ENCODE measurements at regions not wholly inside any gene's neighbourhood (a gene's known extent, or its start where the extent isn't known, plus 50 kb on each side); places are given as distances from the start of the nearest gene placed in this dataset.
"Not testable (repeated sequence)": the region's sequence is repeated elsewhere in the genome, so short reads cannot be mapped to it uniquely, and the experiment has no call there.

GRCh38 chr3:87792534-87793336 is 266.1 kb downstream of the CGGBP1 start, which contains the start of gene HTR1F:
Gene HTR1F (plus strand): TSS chr3:87792706.
- DNase-seq: no peak

GRCh38 chr3:87792198-87792533 is 266.6 kb downstream of the CGGBP1 start:
- DNase-seq: no peak

GRCh38 chr3:87791248-87792027 is 267.4 kb downstream of the CGGBP1 start:
- DNase-seq: no peak

- not testable (repeated sequence) for DNase-seq
Measured at GRCh38 chr3:87789049-87789448, 269.8 kb downstream of the CGGBP1 start.

GRCh38 chr3:87788516-87788915 is 270.3 kb downstream of the CGGBP1 start:
- DNase-seq: no peak

- DNase-seq: no peak
Measured at GRCh38 chr3:87780811-87781210, 278.0 kb downstream of the CGGBP1 start.

- no peak for DNase-seq
Measured at GRCh38 chr3:87778876-87779275, 279.9 kb downstream of the CGGBP1 start.

- peak; percentile 12 to 18 for DNase-seq
Measured at GRCh38 chr3:87771337-87772192, 287.2 kb downstream of the CGGBP1 start.

GRCh38 chr3:87766721-87767120 is 292.1 kb downstream of the CGGBP1 start:
- no peak for DNase-seq

GRCh38 chr3:87765256-87765655 is 293.5 kb downstream of the CGGBP1 start:
- no peak for DNase-seq

- DNase-seq: no peak
Measured at GRCh38 chr3:87761795-87762194, 297.0 kb downstream of the CGGBP1 start.

GRCh38 chr3:87761341-87761740 is 297.5 kb downstream of the CGGBP1 start:
- DNase-seq: no peak

- no peak for DNase-seq
Measured at GRCh38 chr3:87756616-87757015, 302.2 kb downstream of the CGGBP1 start.

GRCh38 chr3:87755852-87756251 is 303.0 kb downstream of the CGGBP1 start:
- DNase-seq: no peak

GRCh38 chr3:87742250-87742649 is 316.6 kb downstream of the CGGBP1 start:
- no peak for DNase-seq

- not testable (repeated sequence) for DNase-seq
Measured at GRCh38 chr3:87740894-87741293, 317.9 kb downstream of the CGGBP1 start.

- DNase-seq: not testable (repeated sequence)
Measured at GRCh38 chr3:87737817-87738216, 321.0 kb downstream of the CGGBP1 start.

GRCh38 chr3:87733671-87734367 is 325.0 kb downstream of the CGGBP1 start:
- DNase-seq: no peak

GRCh38 chr3:87732294-87732693 is 326.5 kb downstream of the CGGBP1 start:
- no peak for DNase-seq

- no peak for DNase-seq
Measured at GRCh38 chr3:87727783-87728182, 331.0 kb downstream of the CGGBP1 start.

GRCh38 chr3:87719060-87719459 is 339.7 kb downstream of the CGGBP1 start:
- DNase-seq: no peak

GRCh38 chr3:87710511-87710910 is 348.3 kb downstream of the CGGBP1 start:
- DNase-seq: no peak

GRCh38 chr3:87710028-87710427 is 348.8 kb downstream of the CGGBP1 start:
- DNase-seq: no peak

Data from activated CD4-positive, alpha-beta T cell treated with anti-CD3 and anti-CD28 coated beads, Interleukin-2, amount 50 U/mL, for 4 hours (primary cell).